PFSK-1 (cell line): ENCODE measurements at regions not wholly inside any gene's neighbourhood (a gene's known extent, or its start where the extent isn't known, plus 50 kb on each side); places are given as distances from the start of the nearest gene placed in this dataset.

Experiments
- POLR2AphosphoS5 ChIP-seq: IDR thresholded peaks from 2 replicates; pipeline ENCODE4 v1.6.1; 2012; ENCODE audit warnings: low read depth, mild to moderate bottlenecking, control low read depth, low read length, moderate library complexity
- SIN3A ChIP-seq: IDR thresholded peaks from 2 replicates; pipeline ENCODE4 v1.6.1; 2012; ENCODE audit warnings: mild to moderate bottlenecking, low read length, moderate library complexity, borderline replicate concordance; ENCODE audit not compliant: insufficient read depth
- TAF1 ChIP-seq: IDR thresholded peaks from 2 replicates; pipeline ENCODE4 v1.6.1; 2012; ENCODE audit warnings: low read length, control low read depth, borderline replicate concordance; ENCODE audit not compliant: insufficient read depth
- TF ChIP-seq, protein P1 (sequence below), 2 experiments: IDR thresholded peaks; 2 replicates each; pipeline versions ENCODE4 v1.6.1 to v1.8.0; 2011 to 2012; ENCODE audit warnings: low read depth in 2 of 2, low read length in 2 of 2, control low read depth in 1 of 2, inconsistent platforms in 1 of 2, mild to moderate bottlenecking in 1 of 2, moderate library complexity in 1 of 2; ENCODE audit not compliant: insufficient read depth in 1 of 2

DNA sequence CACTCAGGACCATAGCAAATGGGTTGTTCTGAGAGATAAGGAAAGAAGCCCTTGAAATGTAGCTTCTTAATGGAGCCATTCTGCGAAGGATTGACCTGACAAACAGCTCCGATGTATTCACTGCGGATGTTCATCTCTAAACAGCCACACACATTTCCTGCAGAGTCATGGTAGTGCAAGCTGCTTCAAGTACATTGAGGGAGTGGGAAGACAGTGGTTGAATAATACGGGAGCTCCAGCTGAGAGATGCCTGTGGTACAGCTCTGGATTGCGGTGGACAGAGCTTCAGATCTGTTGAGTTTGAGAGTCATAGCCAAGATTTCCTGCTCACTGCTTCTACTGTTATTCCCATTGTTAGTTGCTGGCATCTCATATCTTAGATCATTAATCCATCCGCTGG, 86.6 kb downstream of the ZBTB18 start:
- no peak for TF ChIP-seq TAF1
- TF ChIP-seq, protein P1, sequence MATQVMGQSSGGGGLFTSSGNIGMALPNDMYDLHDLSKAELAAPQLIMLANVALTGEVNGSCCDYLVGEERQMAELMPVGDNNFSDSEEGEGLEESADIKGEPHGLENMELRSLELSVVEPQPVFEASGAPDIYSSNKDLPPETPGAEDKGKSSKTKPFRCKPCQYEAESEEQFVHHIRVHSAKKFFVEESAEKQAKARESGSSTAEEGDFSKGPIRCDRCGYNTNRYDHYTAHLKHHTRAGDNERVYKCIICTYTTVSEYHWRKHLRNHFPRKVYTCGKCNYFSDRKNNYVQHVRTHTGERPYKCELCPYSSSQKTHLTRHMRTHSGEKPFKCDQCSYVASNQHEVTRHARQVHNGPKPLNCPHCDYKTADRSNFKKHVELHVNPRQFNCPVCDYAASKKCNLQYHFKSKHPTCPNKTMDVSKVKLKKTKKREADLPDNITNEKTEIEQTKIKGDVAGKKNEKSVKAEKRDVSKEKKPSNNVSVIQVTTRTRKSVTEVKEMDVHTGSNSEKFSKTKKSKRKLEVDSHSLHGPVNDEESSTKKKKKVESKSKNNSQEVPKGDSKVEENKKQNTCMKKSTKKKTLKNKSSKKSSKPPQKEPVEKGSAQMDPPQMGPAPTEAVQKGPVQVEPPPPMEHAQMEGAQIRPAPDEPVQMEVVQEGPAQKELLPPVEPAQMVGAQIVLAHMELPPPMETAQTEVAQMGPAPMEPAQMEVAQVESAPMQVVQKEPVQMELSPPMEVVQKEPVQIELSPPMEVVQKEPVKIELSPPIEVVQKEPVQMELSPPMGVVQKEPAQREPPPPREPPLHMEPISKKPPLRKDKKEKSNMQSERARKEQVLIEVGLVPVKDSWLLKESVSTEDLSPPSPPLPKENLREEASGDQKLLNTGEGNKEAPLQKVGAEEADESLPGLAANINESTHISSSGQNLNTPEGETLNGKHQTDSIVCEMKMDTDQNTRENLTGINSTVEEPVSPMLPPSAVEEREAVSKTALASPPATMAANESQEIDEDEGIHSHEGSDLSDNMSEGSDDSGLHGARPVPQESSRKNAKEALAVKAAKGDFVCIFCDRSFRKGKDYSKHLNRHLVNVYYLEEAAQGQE (IDR thresholded peaks at IDR 0.05; ENCODE audit: insufficient read depth in 1 of 2, low read depth in 2 of 2, low read length in 2 of 2): no peak
- TF ChIP-seq POLR2AphosphoS5: no peak
- no peak for TF ChIP-seq SIN3A
